ENCODE measurements at regions not wholly inside any gene's neighbourhood (a gene's known extent, or its start where the extent isn't known, plus 50 kb on each side); places are given as distances from the start of the nearest gene placed in this dataset.

DNA sequence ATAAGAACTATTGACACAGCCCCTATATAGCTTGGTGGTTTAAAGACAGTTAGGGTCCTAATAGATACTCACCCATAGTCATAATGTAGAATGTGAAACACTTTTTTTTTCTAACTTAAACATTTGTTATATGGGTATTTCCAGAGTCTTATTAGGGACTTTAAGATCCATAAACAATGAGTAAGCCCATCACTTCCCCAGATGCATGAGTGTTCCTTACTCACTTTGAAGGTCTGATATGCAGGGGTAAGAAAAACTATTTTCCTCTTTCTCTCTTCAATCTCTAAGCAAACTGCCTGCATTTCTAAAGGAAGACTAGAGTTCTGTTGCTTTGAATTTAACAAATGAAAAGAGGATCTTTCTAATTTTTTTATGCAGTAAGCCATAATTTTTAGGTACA lies 443.6 kb upstream of the PITX2 start:
- TF ChIP-seq ZNF518B (CRISPR knock-in tag; IDR thresholded peaks at IDR 0.05) (no peak), CTCF (IDR thresholded peaks at IDR 0.05 in 2 of 3, conservative IDR thresholded peaks at IDR 0.05 in 1 of 3; ENCODE audit: insufficient read depth in 2 of 3, low read depth in 1 of 3, low read length in 3 of 3) (no peak), ESRRA (IDR thresholded peaks at IDR 0.05; ENCODE audit: borderline replicate concordance, low read depth) (no peak), ZC3H4 (CRISPR knock-in tag; IDR thresholded peaks at IDR 0.05; ENCODE audit: borderline replicate concordance) (no peak), EWSR1 (IDR thresholded peaks at IDR 0.05; ENCODE audit: borderline replicate concordance, low read depth, partially characterized antibody) (no peak)
